Sigmoid colon (tissue), 4 donors: ENCODE measurements at regions not wholly inside any gene's neighbourhood (a gene's known extent, or its start where the extent isn't known, plus 50 kb on each side); places are given as distances from the start of the nearest gene placed in this dataset.

Experiments used
- POLR2A ChIP-seq, 2 donors: fragments of 450-650 bp; IDR thresholded peaks; one replicate each; pipeline ENCODE4 v1.6.1; 2016; ENCODE audit warnings: antibody characterized with exemption in 2 of 2, mild to moderate bottlenecking in 2 of 2, moderate library complexity in 2 of 2
- POLR2AphosphoS5 ChIP-seq, 4 donors: sonication (generic); formaldehyde crosslinking; IDR thresholded peaks; one replicate each; pipeline ENCODE4 v1.6.1; 2017; ENCODE audit warnings: antibody characterized with exemption in 4 of 4
- TF ChIP-seq, protein P1 (sequence below), 4 experiments: fragments of 450-650 bp in 3 of 4; fragments of 200-600 bp in 1 of 4; IDR thresholded peaks; one replicate each; pipeline ENCODE4 v1.5.1; 2016 to 2019; ENCODE audit warnings: antibody characterized with exemption in 4 of 4, mild to moderate bottlenecking in 3 of 4, moderate library complexity in 2 of 4

DNA sequence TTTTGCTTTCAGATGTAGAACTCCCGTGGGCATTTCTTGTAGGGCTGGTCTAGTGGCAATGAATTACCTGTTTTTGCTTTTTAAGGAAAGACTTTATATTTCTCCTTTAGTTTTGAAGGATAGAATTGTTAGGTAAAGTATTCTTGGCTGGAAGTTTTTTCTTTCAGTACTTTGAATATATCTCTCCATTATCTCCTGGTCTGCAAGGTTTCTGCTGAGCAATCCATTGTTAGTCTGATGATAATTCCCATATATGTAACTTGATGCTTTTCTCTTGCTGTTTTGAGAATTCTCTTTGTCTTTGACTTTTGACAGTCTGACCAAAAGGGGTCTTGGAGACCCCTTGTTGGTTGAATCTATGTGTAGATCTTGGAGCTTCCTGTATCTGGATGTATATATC lies 198.1 kb downstream of the TMEM167A start:
- TF ChIP-seq, protein P1, sequence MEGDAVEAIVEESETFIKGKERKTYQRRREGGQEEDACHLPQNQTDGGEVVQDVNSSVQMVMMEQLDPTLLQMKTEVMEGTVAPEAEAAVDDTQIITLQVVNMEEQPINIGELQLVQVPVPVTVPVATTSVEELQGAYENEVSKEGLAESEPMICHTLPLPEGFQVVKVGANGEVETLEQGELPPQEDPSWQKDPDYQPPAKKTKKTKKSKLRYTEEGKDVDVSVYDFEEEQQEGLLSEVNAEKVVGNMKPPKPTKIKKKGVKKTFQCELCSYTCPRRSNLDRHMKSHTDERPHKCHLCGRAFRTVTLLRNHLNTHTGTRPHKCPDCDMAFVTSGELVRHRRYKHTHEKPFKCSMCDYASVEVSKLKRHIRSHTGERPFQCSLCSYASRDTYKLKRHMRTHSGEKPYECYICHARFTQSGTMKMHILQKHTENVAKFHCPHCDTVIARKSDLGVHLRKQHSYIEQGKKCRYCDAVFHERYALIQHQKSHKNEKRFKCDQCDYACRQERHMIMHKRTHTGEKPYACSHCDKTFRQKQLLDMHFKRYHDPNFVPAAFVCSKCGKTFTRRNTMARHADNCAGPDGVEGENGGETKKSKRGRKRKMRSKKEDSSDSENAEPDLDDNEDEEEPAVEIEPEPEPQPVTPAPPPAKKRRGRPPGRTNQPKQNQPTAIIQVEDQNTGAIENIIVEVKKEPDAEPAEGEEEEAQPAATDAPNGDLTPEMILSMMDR (IDR thresholded peaks at IDR 0.05): no peak
- TF ChIP-seq POLR2AphosphoS5 (IDR thresholded peaks at IDR 0.05): no peak
- no peak for TF ChIP-seq POLR2A (IDR thresholded peaks at IDR 0.05)
